SK-N-SH (cell line): ENCODE measurements at regions not wholly inside any gene's neighbourhood (a gene's known extent, or its start where the extent isn't known, plus 50 kb on each side); places are given as distances from the start of the nearest gene placed in this dataset.

ENCODE experiments used
- CTCF ChIA-PET: fragments of 300-600, 350-600 bp; formaldehyde crosslinking; extraction: SDS; loops from one replicate; lab custom pipeline; 2021; lab: Yijun Ruan, JAX
- POLR2A ChIA-PET: fragments of 350-600 bp; sonication (Branson Sonifier 250); formaldehyde crosslinking; extraction: SDS; loops from one replicate; lab custom pipeline; 2020; ENCODE audit warnings: antibody characterized with exemption, inconsistent platforms; lab: Yijun Ruan, JAX
- DNase-seq: peaks from one replicate; pipeline ENCODE4 v3.0.0; 2012
- H2AFZ ChIP-seq: fragments of 200-600 bp; sonication (generic); 2 replicates; pipeline ENCODE4 v1.8.1; 2016; ENCODE audit warnings: antibody characterized with exemption, mild to moderate bottlenecking, low read depth
- H3F3A ChIP-seq: fragments of 200-600 bp; sonication (generic); replicated peaks from 2 replicates; pipeline ENCODE3; 2016; ENCODE audit warnings: antibody characterized with exemption, mild to moderate bottlenecking; ENCODE audit not compliant: insufficient read depth
- H3K27ac ChIP-seq, 2 experiments: fragments of 200-500 bp in 1 of 2; fragments of 200-600 bp in 1 of 2; sonication (Bioruptor generic) in 1 of 2; sonication (generic), shearing (Covaris generic) in 1 of 2; 2 replicates each; pipeline versions ENCODE4 v1.5.1 to v1.6.1; 2014 to 2016; ENCODE audit warnings: low read depth in 2 of 2, inconsistent platforms in 1 of 2, low read length in 1 of 2, mild to moderate bottlenecking in 1 of 2, mixed read lengths in 1 of 2
- H3K27me3 ChIP-seq: fragments of 200-600 bp; sonication (generic), shearing (Covaris generic); 2 replicates; pipeline ENCODE4 v1.6.1; 2016; ENCODE audit warnings: mixed run types; ENCODE audit not compliant: insufficient read depth
- H3K36me3 ChIP-seq, 2 experiments: fragments of 200-500 bp in 1 of 2; fragments of 200-600 bp in 1 of 2; sonication (Bioruptor generic) in 1 of 2; sonication (generic) in 1 of 2; replicated peaks in 1 of 2; 2 replicates each; pipeline versions ENCODE3 to v1.5.1; 2014 to 2016; ENCODE audit warnings: low read length in 1 of 2, mild to moderate bottlenecking in 1 of 2; ENCODE audit not compliant: insufficient read depth in 2 of 2, control insufficient read depth in 1 of 2
- H3K4me1 ChIP-seq, 2 experiments: fragments of 200-500 bp in 1 of 2; fragments of 200-600 bp in 1 of 2; sonication (Bioruptor generic) in 1 of 2; sonication (generic), shearing (Covaris generic) in 1 of 2; 2 replicates each; pipeline versions ENCODE4 v1.5.1 to v1.6.1; 2014 to 2016; ENCODE audit warnings: low read depth in 1 of 2, low read length in 1 of 2, mixed run types in 1 of 2; ENCODE audit not compliant: insufficient read depth in 2 of 2, control insufficient read depth in 1 of 2
- H3K4me2 ChIP-seq: fragments of 200-600 bp; sonication (generic), shearing (Covaris generic); 2 replicates; pipeline ENCODE4 v1.6.1; 2017; ENCODE audit warnings: mixed run types
- H3K4me3 ChIP-seq, 2 experiments: fragments of 200-500 bp in 1 of 2; fragments of 200-600 bp in 1 of 2; sonication (Bioruptor generic) in 1 of 2; sonication (generic), shearing (Covaris generic) in 1 of 2; 2 replicates each; pipeline versions ENCODE4 v1.5.1 to v1.8.1; 2014 to 2016; ENCODE audit warnings: low read depth in 2 of 2, inconsistent platforms in 1 of 2, low read length in 1 of 2, mild to moderate bottlenecking in 1 of 2, mixed read lengths in 1 of 2, moderate library complexity in 1 of 2
- H3K79me2 ChIP-seq: fragments of 200-600 bp; sonication (generic); 2 replicates; pipeline ENCODE4 v1.8.1; 2017; ENCODE audit warnings: mild to moderate bottlenecking; ENCODE audit not compliant: insufficient read depth
- H3K9ac ChIP-seq: fragments of 200-600 bp; sonication (generic); 2 replicates; pipeline ENCODE4 v1.6.1; 2017; ENCODE audit warnings: mixed run types
- H3K9me2 ChIP-seq: fragments of 200-600 bp; sonication (generic); 2 replicates; pipeline ENCODE4 v1.6.1; 2017; ENCODE audit warnings: mixed run types
- H3K9me3 ChIP-seq: fragments of 200-600 bp; sonication (generic); 2 replicates; pipeline ENCODE4 v1.6.1; 2017; ENCODE audit warnings: mixed run types, mild to moderate bottlenecking, moderate library complexity
- H4K20me1 ChIP-seq: fragments of 200-600 bp; sonication (generic); 2 replicates; pipeline ENCODE4 v1.6.1; 2017; ENCODE audit warnings: mild to moderate bottlenecking, mixed run types; ENCODE audit not compliant: insufficient read depth
- CHD2 ChIP-seq: fragments of 150-350 bp; IDR thresholded peaks from 2 replicates; pipeline ENCODE4 v1.6.1; 2018; ENCODE audit warnings: low read length; ENCODE audit not compliant: partially characterized antibody
- ELF1 ChIP-seq: IDR thresholded peaks from 2 replicates; pipeline ENCODE4 v1.4.0; 2012
- EP300 ChIP-seq, 2 experiments: IDR thresholded peaks; 2 replicates each; pipeline versions ENCODE4 v1.4.0 to v1.6.1; 2012; ENCODE audit warnings: borderline replicate concordance in 1 of 2, low read depth in 1 of 2, low read length in 1 of 2
- GATA2 ChIP-seq: sonication (generic); formaldehyde crosslinking; IDR thresholded peaks from 2 replicates; pipeline ENCODE4 v1.5.0; 2020; ENCODE audit warnings: mild to moderate bottlenecking, missing genetic modification reagents
- MAX ChIP-seq: IDR thresholded peaks from 2 replicates; pipeline ENCODE4 v1.4.0; 2012; ENCODE audit warnings: low read depth
- MEF2A ChIP-seq: IDR thresholded peaks from 2 replicates; pipeline ENCODE4 v1.4.0; 2012; ENCODE audit warnings: low read depth, borderline replicate concordance
- PBX3 ChIP-seq: IDR thresholded peaks from 2 replicates; pipeline ENCODE4; 2012
- RAD21 ChIP-seq: IDR thresholded peaks from 2 replicates; pipeline ENCODE4 v1.6.1; 2012; ENCODE audit warnings: mild to moderate bottlenecking, low read length
- RCOR1 ChIP-seq: fragments of 150-350 bp; IDR thresholded peaks from 2 replicates; pipeline ENCODE4 v1.6.1; 2017; ENCODE audit warnings: antibody characterized with exemption, low read length
- RFX5 ChIP-seq: IDR thresholded peaks from 2 replicates; pipeline ENCODE4 v1.6.1; 2012; ENCODE audit warnings: mild to moderate bottlenecking, improper control_type of control experiment, low read length
- RXRA ChIP-seq: IDR thresholded peaks from 2 replicates; pipeline ENCODE4 v1.4.0; 2012; ENCODE audit warnings: low read depth, mild to moderate bottlenecking, borderline replicate concordance
- SMC3 ChIP-seq: IDR thresholded peaks from 2 replicates; pipeline ENCODE4 v1.6.1; 2012; ENCODE audit warnings: low read depth, low read length, improper control_type of control experiment
- TCF12 ChIP-seq: IDR thresholded peaks from 2 replicates; pipeline ENCODE4 v1.4.0; 2012
- TEAD4 ChIP-seq: IDR thresholded peaks from 2 replicates; pipeline ENCODE4 v1.4.0; 2012; ENCODE audit warnings: mild to moderate bottlenecking, borderline replicate concordance; ENCODE audit not compliant: insufficient read depth
- USF2 ChIP-seq: fragments of 150-350 bp; IDR thresholded peaks from 2 replicates; pipeline ENCODE4 v1.6.1; 2017; ENCODE audit warnings: antibody characterized with exemption, low read length, low read depth, borderline replicate concordance
- YY1 ChIP-seq: IDR thresholded peaks from 2 replicates; pipeline ENCODE4 v1.4.0; 2012; ENCODE audit warnings: low read depth, mild to moderate bottlenecking
- ZBTB33 ChIP-seq: IDR thresholded peaks from 2 replicates; pipeline ENCODE4 v1.4.0; 2012; ENCODE audit warnings: low read depth, borderline replicate concordance
- TF ChIP-seq, protein P1 (sequence below): fragments of 150-350 bp; IDR thresholded peaks from 2 replicates; pipeline ENCODE4 v1.6.1; 2016; ENCODE audit warnings: mild to moderate bottlenecking, low read depth, low read length
- TF ChIP-seq, protein P2 (sequence below): fragments of 200-600 bp; sonication (generic); IDR thresholded peaks from 2 replicates; pipeline ENCODE4 v1.6.1; 2017; ENCODE audit warnings: antibody characterized with exemption, mild to moderate bottlenecking, moderate library complexity

- Histone ChIP-seq H3K4me2 (no peak overlapping the region), H2AFZ (no peak overlapping the region), H3K27me3 (no peaks in the 10 kb centered on the region), H3K79me2 (no peaks in the 10 kb centered on the region), H3K27ac (no peak overlapping the region), H3F3A (no peaks in the 10 kb centered on the region)
- DNase-seq: no peak
- CTCF ChIA-PET: interaction anchor here (1.0 kb wide), 1 partner anchor 18 kb away, joined by 3 read pairs; no protein-coding TSS in a partner anchor
- POLR2A ChIA-PET: no interaction called here
- TF ChIP-seq GATA2 (CRISPR knock-in tag) (no peak), MEF2A (no peak), PBX3 (no peak), CHD2 (no peak), EP300 (IDR thresholded peaks at IDR 0.05; ENCODE audit: borderline replicate concordance in 1 of 2, low read depth in 1 of 2, low read length in 1 of 2) (no peak), RAD21 (no peak), RCOR1 (no peak), YY1 (no peak), TCF12 (no peak), USF2 (no peak), ZBTB33 (no peak), TEAD4 (no peak), RXRA (no peak), MAX (no peak), ELF1 (no peak), SMC3 (no peak), RFX5 (no peak)
- TF ChIP-seq, protein P1, sequence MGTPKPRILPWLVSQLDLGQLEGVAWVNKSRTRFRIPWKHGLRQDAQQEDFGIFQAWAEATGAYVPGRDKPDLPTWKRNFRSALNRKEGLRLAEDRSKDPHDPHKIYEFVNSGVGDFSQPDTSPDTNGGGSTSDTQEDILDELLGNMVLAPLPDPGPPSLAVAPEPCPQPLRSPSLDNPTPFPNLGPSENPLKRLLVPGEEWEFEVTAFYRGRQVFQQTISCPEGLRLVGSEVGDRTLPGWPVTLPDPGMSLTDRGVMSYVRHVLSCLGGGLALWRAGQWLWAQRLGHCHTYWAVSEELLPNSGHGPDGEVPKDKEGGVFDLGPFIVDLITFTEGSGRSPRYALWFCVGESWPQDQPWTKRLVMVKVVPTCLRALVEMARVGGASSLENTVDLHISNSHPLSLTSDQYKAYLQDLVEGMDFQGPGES: no peak
- TF ChIP-seq, protein P2, sequence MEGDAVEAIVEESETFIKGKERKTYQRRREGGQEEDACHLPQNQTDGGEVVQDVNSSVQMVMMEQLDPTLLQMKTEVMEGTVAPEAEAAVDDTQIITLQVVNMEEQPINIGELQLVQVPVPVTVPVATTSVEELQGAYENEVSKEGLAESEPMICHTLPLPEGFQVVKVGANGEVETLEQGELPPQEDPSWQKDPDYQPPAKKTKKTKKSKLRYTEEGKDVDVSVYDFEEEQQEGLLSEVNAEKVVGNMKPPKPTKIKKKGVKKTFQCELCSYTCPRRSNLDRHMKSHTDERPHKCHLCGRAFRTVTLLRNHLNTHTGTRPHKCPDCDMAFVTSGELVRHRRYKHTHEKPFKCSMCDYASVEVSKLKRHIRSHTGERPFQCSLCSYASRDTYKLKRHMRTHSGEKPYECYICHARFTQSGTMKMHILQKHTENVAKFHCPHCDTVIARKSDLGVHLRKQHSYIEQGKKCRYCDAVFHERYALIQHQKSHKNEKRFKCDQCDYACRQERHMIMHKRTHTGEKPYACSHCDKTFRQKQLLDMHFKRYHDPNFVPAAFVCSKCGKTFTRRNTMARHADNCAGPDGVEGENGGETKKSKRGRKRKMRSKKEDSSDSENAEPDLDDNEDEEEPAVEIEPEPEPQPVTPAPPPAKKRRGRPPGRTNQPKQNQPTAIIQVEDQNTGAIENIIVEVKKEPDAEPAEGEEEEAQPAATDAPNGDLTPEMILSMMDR: no peak
- TF ChIP-seq, all 33 proteins: peak for 0
- Histone ChIP-seq H3K4me1 (peaks cover 0 to 3% of the 10 kb centered on the region in 2 experiments; a peak in 2 of 4 replicates), H3K9me2 (no peaks in the 10 kb centered on the region), H3K4me3 (no peak overlapping the region), H3K9me3 (no peaks in the 10 kb centered on the region), H4K20me1 (no peaks in the 10 kb centered on the region), H3K36me3 (no peaks in the 10 kb centered on the region), H3K9ac (no peak overlapping the region)
These were observed 881.0 kb upstream of the MGAT4C start for GRCh38 chr12:87137220-87137619.
